SK-N-SH treated with all-trans-retinoic acid at 6 μM for 48 hours (cell line): ENCODE measurements at regions not wholly inside any gene's neighbourhood (a gene's known extent, or its start where the extent isn't known, plus 50 kb on each side); places are given as distances from the start of the nearest gene placed in this dataset.

Source experiments
- BACH2 ChIP-seq: fragments of 250-450 bp; sonication (Bioruptor Pico); IDR thresholded peaks from 2 replicates; pipeline ENCODE4 v1.9.0; 2021; ENCODE audit warnings: mild to moderate bottlenecking, borderline replicate concordance
- OSR1 ChIP-seq: fragments of 250-450 bp; sonication (Bioruptor Pico); IDR thresholded peaks from 2 replicates; pipeline ENCODE4 v1.8.0; 2022; ENCODE audit warnings: moderate library complexity, mild to moderate bottlenecking, inconsistent platforms
- RARB ChIP-seq: fragments of 250-450 bp; sonication (Bioruptor Pico); IDR thresholded peaks from 2 replicates; pipeline ENCODE4 v1.8.0; 2021; ENCODE audit warnings: mild to moderate bottlenecking, moderate library complexity
- SNAI2 ChIP-seq: fragments of 250-450 bp; sonication (Bioruptor Pico); IDR thresholded peaks from 2 replicates; pipeline ENCODE4 v1.5.0; 2020; ENCODE audit warnings: mild to moderate bottlenecking, moderate library complexity
- ZC3H10 ChIP-seq: fragments of 250-450 bp; sonication (Bioruptor Pico); IDR thresholded peaks from 2 replicates; pipeline ENCODE4 v1.5.1; 2021; ENCODE audit warnings: mild to moderate bottlenecking, moderate library complexity
- ZFP3 ChIP-seq: fragments of 250-450 bp; sonication (Bioruptor Pico); IDR thresholded peaks from 2 replicates; pipeline ENCODE4 v1.5.0; 2020; ENCODE audit warnings: mild to moderate bottlenecking, moderate library complexity
- ZNF8 ChIP-seq: fragments of 450-650 bp; formaldehyde crosslinking; IDR thresholded peaks from 2 replicates; pipeline ENCODE4 v1.5.0; 2020; ENCODE audit warnings: mild to moderate bottlenecking, moderate library complexity
- TF ChIP-seq, protein P1 (sequence below): fragments of 250-450 bp; sonication (Bioruptor Pico); IDR thresholded peaks from 2 replicates; pipeline ENCODE4 v1.5.1; 2021; ENCODE audit warnings: mild to moderate bottlenecking, moderate library complexity
- TF ChIP-seq, protein P2 (sequence below): fragments of 250-450 bp; sonication (Bioruptor Pico); IDR thresholded peaks from 2 replicates; pipeline ENCODE4 v1.8.0; 2020; ENCODE audit warnings: mild to moderate bottlenecking, moderate library complexity, borderline replicate concordance
- TF ChIP-seq, protein P3 (sequence below): fragments of 250-450 bp; sonication (Bioruptor Pico); IDR thresholded peaks from 2 replicates; pipeline ENCODE4 v1.5.1; 2020; ENCODE audit warnings: low read depth, mild to moderate bottlenecking, moderate library complexity
- TF ChIP-seq, protein P4 (sequence below): fragments of 250-450 bp; sonication (Bioruptor Pico); IDR thresholded peaks from 2 replicates; pipeline ENCODE4 v1.5.0; 2020; ENCODE audit warnings: mild to moderate bottlenecking, moderate library complexity

DNA sequence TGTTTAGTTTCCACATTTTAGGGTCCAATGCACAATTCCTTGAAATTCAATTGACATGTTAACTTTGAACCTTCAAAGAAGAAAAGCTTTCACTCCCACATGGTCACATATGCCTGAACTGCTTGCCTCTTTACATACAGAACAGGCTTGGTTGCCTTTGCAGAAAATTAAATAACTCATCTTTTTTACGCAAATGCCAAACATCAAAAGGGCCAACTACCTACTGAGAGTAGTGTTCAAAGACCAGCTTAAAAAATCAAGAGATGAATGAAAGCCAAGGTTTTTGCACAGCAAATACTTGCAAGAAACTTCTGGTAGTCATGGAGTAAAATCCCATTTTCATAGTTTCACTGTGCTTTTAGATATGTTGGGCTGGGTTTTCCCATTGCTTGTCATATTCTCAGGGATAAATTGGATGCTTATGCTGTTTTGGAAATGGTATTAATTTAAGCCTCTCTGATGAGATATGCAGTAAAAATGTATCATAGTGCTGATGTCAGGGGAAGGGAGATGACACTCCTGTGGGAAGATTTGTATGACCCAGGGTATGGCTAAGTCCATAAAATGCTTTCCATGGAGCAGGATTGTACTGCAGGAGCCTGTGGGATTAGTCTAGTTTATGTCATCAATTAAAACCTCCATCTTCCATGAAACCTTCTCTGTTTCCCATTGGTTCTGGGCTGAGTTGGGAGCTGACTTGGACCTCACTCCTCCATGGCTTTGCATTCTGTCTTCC lies 60.6 kb upstream of the DARS1 start:
- TF ChIP-seq BACH2 (CRISPR knock-in tag) = no peak
- no peak for TF ChIP-seq ZFP3 (CRISPR knock-in tag)
- TF ChIP-seq, protein P1, sequence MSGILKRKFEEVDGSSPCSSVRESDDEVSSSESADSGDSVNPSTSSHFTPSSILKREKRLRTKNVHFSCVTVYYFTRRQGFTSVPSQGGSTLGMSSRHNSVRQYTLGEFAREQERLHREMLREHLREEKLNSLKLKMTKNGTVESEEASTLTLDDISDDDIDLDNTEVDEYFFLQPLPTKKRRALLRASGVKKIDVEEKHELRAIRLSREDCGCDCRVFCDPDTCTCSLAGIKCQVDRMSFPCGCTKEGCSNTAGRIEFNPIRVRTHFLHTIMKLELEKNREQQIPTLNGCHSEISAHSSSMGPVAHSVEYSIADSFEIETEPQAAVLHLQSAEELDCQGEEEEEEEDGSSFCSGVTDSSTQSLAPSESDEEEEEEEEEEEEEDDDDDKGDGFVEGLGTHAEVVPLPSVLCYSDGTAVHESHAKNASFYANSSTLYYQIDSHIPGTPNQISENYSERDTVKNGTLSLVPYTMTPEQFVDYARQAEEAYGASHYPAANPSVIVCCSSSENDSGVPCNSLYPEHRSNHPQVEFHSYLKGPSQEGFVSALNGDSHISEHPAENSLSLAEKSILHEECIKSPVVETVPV (CRISPR knock-in tag) = no peak
- TF ChIP-seq OSR1 (CRISPR knock-in tag) = no peak
- no peak for TF ChIP-seq ZNF8 (CRISPR knock-in tag)
- TF ChIP-seq, protein P2, sequence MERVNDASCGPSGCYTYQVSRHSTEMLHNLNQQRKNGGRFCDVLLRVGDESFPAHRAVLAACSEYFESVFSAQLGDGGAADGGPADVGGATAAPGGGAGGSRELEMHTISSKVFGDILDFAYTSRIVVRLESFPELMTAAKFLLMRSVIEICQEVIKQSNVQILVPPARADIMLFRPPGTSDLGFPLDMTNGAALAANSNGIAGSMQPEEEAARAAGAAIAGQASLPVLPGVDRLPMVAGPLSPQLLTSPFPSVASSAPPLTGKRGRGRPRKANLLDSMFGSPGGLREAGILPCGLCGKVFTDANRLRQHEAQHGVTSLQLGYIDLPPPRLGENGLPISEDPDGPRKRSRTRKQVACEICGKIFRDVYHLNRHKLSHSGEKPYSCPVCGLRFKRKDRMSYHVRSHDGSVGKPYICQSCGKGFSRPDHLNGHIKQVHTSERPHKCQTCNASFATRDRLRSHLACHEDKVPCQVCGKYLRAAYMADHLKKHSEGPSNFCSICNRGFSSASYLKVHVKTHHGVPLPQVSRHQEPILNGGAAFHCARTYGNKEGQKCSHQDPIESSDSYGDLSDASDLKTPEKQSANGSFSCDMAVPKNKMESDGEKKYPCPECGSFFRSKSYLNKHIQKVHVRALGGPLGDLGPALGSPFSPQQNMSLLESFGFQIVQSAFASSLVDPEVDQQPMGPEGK (CRISPR knock-in tag) = no peak
- TF ChIP-seq ZC3H10 (CRISPR knock-in tag) = no peak
- no peak for TF ChIP-seq SNAI2
- TF ChIP-seq, protein P3, sequence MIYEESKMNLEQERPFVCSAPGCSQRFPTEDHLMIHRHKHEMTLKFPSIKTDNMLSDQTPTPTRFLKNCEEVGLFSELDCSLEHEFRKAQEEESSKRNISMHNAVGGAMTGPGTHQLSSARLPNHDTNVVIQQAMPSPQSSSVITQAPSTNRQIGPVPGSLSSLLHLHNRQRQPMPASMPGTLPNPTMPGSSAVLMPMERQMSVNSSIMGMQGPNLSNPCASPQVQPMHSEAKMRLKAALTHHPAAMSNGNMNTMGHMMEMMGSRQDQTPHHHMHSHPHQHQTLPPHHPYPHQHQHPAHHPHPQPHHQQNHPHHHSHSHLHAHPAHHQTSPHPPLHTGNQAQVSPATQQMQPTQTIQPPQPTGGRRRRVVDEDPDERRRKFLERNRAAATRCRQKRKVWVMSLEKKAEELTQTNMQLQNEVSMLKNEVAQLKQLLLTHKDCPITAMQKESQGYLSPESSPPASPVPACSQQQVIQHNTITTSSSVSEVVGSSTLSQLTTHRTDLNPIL (CRISPR knock-in tag) = no peak
- TF ChIP-seq, protein P4, sequence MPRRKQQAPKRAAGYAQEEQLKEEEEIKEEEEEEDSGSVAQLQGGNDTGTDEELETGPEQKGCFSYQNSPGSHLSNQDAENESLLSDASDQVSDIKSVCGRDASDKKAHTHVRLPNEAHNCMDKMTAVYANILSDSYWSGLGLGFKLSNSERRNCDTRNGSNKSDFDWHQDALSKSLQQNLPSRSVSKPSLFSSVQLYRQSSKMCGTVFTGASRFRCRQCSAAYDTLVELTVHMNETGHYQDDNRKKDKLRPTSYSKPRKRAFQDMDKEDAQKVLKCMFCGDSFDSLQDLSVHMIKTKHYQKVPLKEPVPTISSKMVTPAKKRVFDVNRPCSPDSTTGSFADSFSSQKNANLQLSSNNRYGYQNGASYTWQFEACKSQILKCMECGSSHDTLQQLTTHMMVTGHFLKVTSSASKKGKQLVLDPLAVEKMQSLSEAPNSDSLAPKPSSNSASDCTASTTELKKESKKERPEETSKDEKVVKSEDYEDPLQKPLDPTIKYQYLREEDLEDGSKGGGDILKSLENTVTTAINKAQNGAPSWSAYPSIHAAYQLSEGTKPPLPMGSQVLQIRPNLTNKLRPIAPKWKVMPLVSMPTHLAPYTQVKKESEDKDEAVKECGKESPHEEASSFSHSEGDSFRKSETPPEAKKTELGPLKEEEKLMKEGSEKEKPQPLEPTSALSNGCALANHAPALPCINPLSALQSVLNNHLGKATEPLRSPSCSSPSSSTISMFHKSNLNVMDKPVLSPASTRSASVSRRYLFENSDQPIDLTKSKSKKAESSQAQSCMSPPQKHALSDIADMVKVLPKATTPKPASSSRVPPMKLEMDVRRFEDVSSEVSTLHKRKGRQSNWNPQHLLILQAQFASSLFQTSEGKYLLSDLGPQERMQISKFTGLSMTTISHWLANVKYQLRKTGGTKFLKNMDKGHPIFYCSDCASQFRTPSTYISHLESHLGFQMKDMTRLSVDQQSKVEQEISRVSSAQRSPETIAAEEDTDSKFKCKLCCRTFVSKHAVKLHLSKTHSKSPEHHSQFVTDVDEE (CRISPR knock-in tag) = no peak
- TF ChIP-seq RARB (CRISPR knock-in tag) = no peak
